Vagina (tissue), 2 donors: ENCODE measurements at regions not wholly inside any gene's neighbourhood (a gene's known extent, or its start where the extent isn't known, plus 50 kb on each side); places are given as distances from the start of the nearest gene placed in this dataset.

ENCODE experiments used
- DNase-seq, 2 donors: peaks; one replicate each; pipeline ENCODE4 v3.0.0-alpha.2; 2017; ENCODE audit errors: extremely low spot score in 2 of 2
- H3K27ac ChIP-seq: fragments of 200-600 bp; sonication (generic); one replicate; pipeline ENCODE4 v1.5.1; 2019
- H3K27me3 ChIP-seq: fragments of 200-600 bp; sonication (generic); one replicate; pipeline ENCODE4 v1.5.1; 2019
- H3K36me3 ChIP-seq, 2 donors: fragments of 200-600 bp; sonication (generic); one replicate each; pipeline ENCODE4 v1.5.1; 2017 to 2019
- H3K4me1 ChIP-seq: fragments of 200-600 bp; sonication (generic); one replicate; pipeline ENCODE4 v1.5.1; 2019
- H3K4me3 ChIP-seq, 2 donors: fragments of 200-600 bp; sonication (generic); 1 replicate in 1 of 2; 2 replicates in 1 of 2; pipeline ENCODE4 v1.5.1; 2016 to 2019
- H3K9me3 ChIP-seq: fragments of 200-600 bp; sonication (generic); one replicate; pipeline ENCODE4 v1.5.1; 2019
- POLR2A ChIP-seq, 2 donors: fragments of 450-650 bp; IDR thresholded peaks; one replicate each; pipeline ENCODE4 v1.6.1; 2017; ENCODE audit warnings: antibody characterized with exemption in 2 of 2, mild to moderate bottlenecking in 2 of 2, moderate library complexity in 2 of 2
- POLR2AphosphoS5 ChIP-seq, 2 donors: sonication (generic); formaldehyde crosslinking; IDR thresholded peaks; one replicate each; pipeline ENCODE4 v1.9.0; 2017; ENCODE audit warnings: antibody characterized with exemption in 2 of 2, mild to moderate bottlenecking in 2 of 2, low read depth in 1 of 2; ENCODE audit not compliant: insufficient read depth in 1 of 2
- intact Hi-C: fragments of 100-400 bp; cut with DNase I; formaldehyde crosslinking; loops from one replicate; pipeline ENCODE4 v1.15.1; 2023
- TF ChIP-seq, protein P1 (sequence below), 3 experiments: fragments of 450-650 bp in 2 of 3; fragments of 200-600 bp in 1 of 3; sonication (generic) in 1 of 3; IDR thresholded peaks; one replicate each; pipeline ENCODE4 v1.5.1; 2017 to 2019; ENCODE audit warnings: antibody characterized with exemption in 3 of 3, mild to moderate bottlenecking in 2 of 3, moderate library complexity in 2 of 3

DNA sequence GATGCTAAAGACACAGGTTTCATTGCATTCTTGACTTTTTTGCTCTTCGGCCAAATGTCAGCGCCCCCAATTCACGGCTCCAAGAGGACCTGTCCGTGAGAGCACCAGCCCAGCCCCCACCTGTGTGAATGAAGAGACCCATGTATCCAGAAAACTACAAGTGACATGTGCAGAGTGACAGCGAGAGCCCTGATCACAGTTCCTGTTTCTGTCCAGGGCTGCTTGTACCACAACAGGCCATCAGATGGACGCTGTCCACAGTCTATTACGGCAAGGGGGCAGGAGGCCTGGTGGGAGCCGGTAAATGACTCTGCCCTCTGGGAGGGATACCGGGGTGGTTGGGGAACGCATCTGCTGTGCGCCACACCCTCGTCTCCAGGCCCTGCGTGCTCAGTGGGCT is 520.9 kb upstream of the ID2 start:
- Histone ChIP-seq H3K4me3 (no peak overlapping the region), H3K27ac (no peak overlapping the region), H3K36me3 (no peaks in the 10 kb centered on the region), H3K4me1 (no peaks in the 10 kb centered on the region), H3K27me3 (no peaks in the 10 kb centered on the region), H3K9me3 (no peaks in the 10 kb centered on the region)
- DNase-seq, result no peak
- TF ChIP-seq POLR2A (IDR thresholded peaks at IDR 0.05), result no peak
- TF ChIP-seq, protein P1, sequence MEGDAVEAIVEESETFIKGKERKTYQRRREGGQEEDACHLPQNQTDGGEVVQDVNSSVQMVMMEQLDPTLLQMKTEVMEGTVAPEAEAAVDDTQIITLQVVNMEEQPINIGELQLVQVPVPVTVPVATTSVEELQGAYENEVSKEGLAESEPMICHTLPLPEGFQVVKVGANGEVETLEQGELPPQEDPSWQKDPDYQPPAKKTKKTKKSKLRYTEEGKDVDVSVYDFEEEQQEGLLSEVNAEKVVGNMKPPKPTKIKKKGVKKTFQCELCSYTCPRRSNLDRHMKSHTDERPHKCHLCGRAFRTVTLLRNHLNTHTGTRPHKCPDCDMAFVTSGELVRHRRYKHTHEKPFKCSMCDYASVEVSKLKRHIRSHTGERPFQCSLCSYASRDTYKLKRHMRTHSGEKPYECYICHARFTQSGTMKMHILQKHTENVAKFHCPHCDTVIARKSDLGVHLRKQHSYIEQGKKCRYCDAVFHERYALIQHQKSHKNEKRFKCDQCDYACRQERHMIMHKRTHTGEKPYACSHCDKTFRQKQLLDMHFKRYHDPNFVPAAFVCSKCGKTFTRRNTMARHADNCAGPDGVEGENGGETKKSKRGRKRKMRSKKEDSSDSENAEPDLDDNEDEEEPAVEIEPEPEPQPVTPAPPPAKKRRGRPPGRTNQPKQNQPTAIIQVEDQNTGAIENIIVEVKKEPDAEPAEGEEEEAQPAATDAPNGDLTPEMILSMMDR (IDR thresholded peaks at IDR 0.05), result no peak
- no peak for TF ChIP-seq POLR2AphosphoS5 (IDR thresholded peaks at IDR 0.05; ENCODE audit: insufficient read depth in 1 of 2, low read depth in 1 of 2)
- intact Hi-C loops, result no loop called here

DNA sequence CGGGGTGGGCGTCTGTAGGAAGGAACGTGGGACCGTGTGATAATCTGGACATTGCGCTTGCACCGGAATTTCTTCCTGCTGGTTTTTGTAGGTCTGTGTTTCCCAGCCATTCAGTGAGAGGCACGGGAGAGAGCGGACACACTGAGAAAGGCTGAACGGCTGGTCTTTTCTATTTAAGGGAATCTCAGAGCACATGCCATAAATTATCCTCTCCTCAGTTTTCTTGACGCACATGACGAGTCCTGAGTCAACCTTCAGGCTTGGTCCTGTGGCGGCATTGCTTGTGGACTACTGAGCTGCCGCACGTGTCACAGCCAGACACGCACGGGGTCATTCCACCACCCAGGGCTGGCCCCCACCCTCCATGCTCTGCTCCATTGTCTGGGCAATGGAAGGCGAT is 519.3 kb upstream of the ID2 start:
- Histone ChIP-seq H3K9me3 (no peaks in the 10 kb centered on the region), H3K4me3 (no peak overlapping the region), H3K27ac (no peak overlapping the region), H3K27me3 (no peaks in the 10 kb centered on the region), H3K36me3 (no peaks in the 10 kb centered on the region), H3K4me1 (no peaks in the 10 kb centered on the region)
- DNase-seq, result no peak
- peak in 1 of 2 donors; percentile 52 for TF ChIP-seq POLR2AphosphoS5 (IDR thresholded peaks at IDR 0.05; ENCODE audit: insufficient read depth in 1 of 2, low read depth in 1 of 2)
- TF ChIP-seq, protein P1 (IDR thresholded peaks at IDR 0.05), result no peak
- intact Hi-C loops, result no loop called here

DNA sequence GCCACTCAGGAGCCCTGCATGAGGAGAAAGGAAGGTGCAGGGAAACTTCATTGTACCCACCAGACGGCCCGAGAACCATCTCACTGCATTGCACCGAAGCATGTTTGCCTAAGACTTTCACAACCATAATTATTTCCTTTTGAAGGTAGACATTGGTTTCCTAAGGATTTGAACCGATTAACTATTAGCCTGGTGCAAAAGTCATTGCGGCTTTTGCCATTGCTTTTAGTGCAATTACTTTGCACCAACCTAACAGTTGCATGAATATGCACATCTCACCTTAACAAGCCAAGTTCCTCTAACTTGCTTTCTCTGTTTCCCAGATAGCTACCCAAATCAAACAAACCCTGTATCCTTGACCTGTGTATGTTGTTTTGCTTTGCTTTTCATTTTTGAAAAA is 516.3 kb upstream of the ID2 start:
- Histone ChIP-seq H3K4me3 (no peak overlapping the region), H3K27ac (no peak overlapping the region), H3K4me1 (no peaks in the 10 kb centered on the region), H3K36me3 (no peaks in the 10 kb centered on the region), H3K9me3 (no peaks in the 10 kb centered on the region), H3K27me3 (no peaks in the 10 kb centered on the region)
- intact Hi-C loops, result no loop called here
- TF ChIP-seq POLR2A (IDR thresholded peaks at IDR 0.05) (no peak), POLR2AphosphoS5 (IDR thresholded peaks at IDR 0.05; ENCODE audit: insufficient read depth in 1 of 2, low read depth in 1 of 2) (no peak)
- TF ChIP-seq, protein P1 (IDR thresholded peaks at IDR 0.05), result no peak
- no peak for DNase-seq

DNA sequence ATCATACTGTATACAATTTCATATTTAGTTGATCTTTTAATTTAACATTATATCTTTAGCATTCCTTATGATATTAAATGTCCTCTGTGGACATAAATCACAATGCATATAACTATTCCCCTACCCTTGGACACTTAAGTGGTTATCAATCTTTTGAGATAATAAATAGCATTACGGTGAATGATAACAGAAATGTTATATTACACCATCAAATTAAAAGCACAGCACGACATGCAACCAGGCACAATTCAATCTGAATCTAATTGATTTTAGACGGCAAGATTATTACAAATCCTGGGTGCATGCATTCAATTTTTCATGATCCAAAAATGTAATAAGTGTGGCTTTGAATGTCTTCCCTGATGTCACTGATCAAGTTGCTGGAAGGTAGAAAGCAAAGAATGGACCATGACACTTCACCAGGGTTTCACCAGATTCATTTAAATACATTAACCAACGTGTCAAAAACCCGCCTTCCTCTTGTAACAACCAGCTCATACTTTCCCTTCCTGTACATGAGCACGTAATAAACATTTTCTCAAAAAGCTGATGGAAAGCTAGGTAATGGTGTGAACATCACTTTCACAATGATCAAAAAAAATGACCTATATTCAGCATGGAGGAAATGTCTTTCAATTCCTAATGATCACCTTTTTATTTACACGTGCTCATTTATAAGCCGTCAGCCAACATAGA is 513.7 kb upstream of the ID2 start:
- Histone ChIP-seq H3K4me3 (no peak overlapping the region), H3K9me3 (no peaks in the 10 kb centered on the region), H3K36me3 (no peaks in the 10 kb centered on the region), H3K27ac (no peak overlapping the region), H3K4me1 (no peaks in the 10 kb centered on the region), H3K27me3 (no peaks in the 10 kb centered on the region)
- no peak for DNase-seq
- intact Hi-C loops, result no loop called here
- TF ChIP-seq POLR2AphosphoS5 (IDR thresholded peaks at IDR 0.05; ENCODE audit: insufficient read depth in 1 of 2, low read depth in 1 of 2), result no peak
- TF ChIP-seq POLR2A (IDR thresholded peaks at IDR 0.05), result no peak
- TF ChIP-seq, protein P1 (IDR thresholded peaks at IDR 0.05), result no peak

DNA sequence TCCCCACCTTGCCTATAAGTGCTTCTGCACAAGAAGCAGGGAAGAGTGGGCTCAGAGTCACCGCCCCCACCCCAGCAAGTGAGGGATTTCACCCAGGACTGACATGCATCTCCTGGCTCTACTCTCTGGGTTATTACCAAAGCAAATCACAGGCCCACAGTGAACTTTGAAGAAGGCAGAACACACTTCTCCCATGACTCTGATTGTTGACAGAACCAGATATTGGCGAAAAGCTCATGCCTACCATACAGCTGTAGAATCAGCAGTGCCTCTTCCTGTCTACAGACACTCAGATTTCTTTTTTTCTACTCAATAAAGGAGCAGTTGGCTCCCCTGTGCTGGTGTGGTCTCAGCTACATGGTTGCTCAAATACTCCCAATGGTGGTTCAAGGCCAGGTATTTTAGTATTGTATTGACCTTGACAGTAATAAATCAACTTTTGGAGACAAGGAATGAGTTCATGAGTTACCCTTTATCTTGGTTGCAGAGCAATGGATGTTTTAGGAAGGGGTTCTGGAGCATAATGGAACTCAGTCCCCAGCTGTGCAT is 512.9 kb upstream of the ID2 start:
- Histone ChIP-seq H3K9me3 (no peaks in the 10 kb centered on the region), H3K27ac (no peak overlapping the region), H3K27me3 (no peaks in the 10 kb centered on the region), H3K4me1 (no peaks in the 10 kb centered on the region), H3K4me3 (no peak overlapping the region), H3K36me3 (no peaks in the 10 kb centered on the region)
- no peak for DNase-seq
- TF ChIP-seq POLR2AphosphoS5 (IDR thresholded peaks at IDR 0.05; ENCODE audit: insufficient read depth in 1 of 2, low read depth in 1 of 2), result no peak
- no peak for TF ChIP-seq POLR2A (IDR thresholded peaks at IDR 0.05)
- intact Hi-C loops, result no loop called here
